Activated CD8-positive, alpha-beta memory T cell treated with anti-CD3 and anti-CD28 coated beads, Interleukin-2, amount 50 U/mL, for 24 hours (primary cell): ENCODE measurements at regions not wholly inside any gene's neighbourhood (a gene's known extent, or its start where the extent isn't known, plus 50 kb on each side); places are given as distances from the start of the nearest gene placed in this dataset.
"Not testable (repeated sequence)": the region's sequence is repeated elsewhere in the genome, so short reads cannot be mapped to it uniquely, and the experiment has no call there.

Experiments
- DNase-seq: peaks from one replicate; pipeline ENCODE4 v3.0.0-alpha.2; 2020; ENCODE audit errors: extremely low read depth

- no peak for DNase-seq
Measured at GRCh38 chr14:49946320-49947141, 53.6 kb downstream of the ARF6 start.

GRCh38 chr14:49947506-49947905, 54.6 kb downstream of the ARF6 start:
- DNase-seq, result no peak

- no peak for DNase-seq
Measured at GRCh38 chr14:49950275-49951228, 57.7 kb downstream of the ARF6 start.

GRCh38 chr14:49951229-49951607, 58.3 kb downstream of the ARF6 start:
- no peak for DNase-seq

- no peak for DNase-seq
Measured at GRCh38 chr14:49951691-49952345, 58.9 kb downstream of the ARF6 start.

GRCh38 chr14:49953196-49953595, 60.3 kb downstream of the ARF6 start:
- DNase-seq, result no peak

GRCh38 chr14:49954171-49954631, 61.3 kb downstream of the ARF6 start:
- DNase-seq, result no peak

- DNase-seq, result no peak
Measured at GRCh38 chr14:49955024-49955423, 62.1 kb downstream of the ARF6 start.

- DNase-seq, result no peak
Measured at GRCh38 chr14:49957089-49957852, 64.4 kb downstream of the ARF6 start.

GRCh38 chr14:49959822-49960408, 67.0 kb downstream of the ARF6 start:
- DNase-seq, result no peak

- no peak for DNase-seq
Measured at GRCh38 chr14:49960453-49960852, 67.6 kb downstream of the ARF6 start.

- DNase-seq, result no peak
Measured at GRCh38 chr14:49961270-49962222, 68.7 kb downstream of the ARF6 start.

- DNase-seq, result no peak
Measured at GRCh38 chr14:49962621-49963020, 69.7 kb downstream of the ARF6 start.

- not testable (repeated sequence) for DNase-seq
Measured at GRCh38 chr14:49965068-49965651, 72.3 kb downstream of the ARF6 start.

GRCh38 chr14:49966304-49966809, 73.5 kb downstream of the ARF6 start:
- no peak for DNase-seq

GRCh38 chr14:49966971-49967630, 74.2 kb downstream of the ARF6 start:
- DNase-seq, result no peak

GRCh38 chr14:49969961-49970360, 77.1 kb downstream of the ARF6 start:
- DNase-seq, result no peak

GRCh38 chr14:49970474-49971147, 77.7 kb downstream of the ARF6 start:
- DNase-seq, result no peak
